OCI-LY7 (cell line): ENCODE measurements at regions not wholly inside any gene's neighbourhood (a gene's known extent, or its start where the extent isn't known, plus 50 kb on each side); places are given as distances from the start of the nearest gene placed in this dataset.

Experiments
- BruUV-seq: library from RNA; stranded (reverse); fragments of 400-500 nt; replicated peaks from 2 replicates; lab custom pipeline; 2021; lab: Mats Ljungman, UMichigan
- CTCF ChIA-PET: fragments of 300-600 bp; sonication (Branson Sonifier 250); formaldehyde crosslinking; loops from one replicate; lab custom pipeline; 2022; ENCODE audit warnings: antibody characterized with exemption; ENCODE audit not compliant: unreplicated experiment; lab: Charles Lee
- POLR2A ChIA-PET: fragments of 300-600 bp; sonication (Branson Sonifier 250); formaldehyde crosslinking; loops from one replicate; lab custom pipeline; 2022; ENCODE audit warnings: antibody characterized with exemption; lab: Charles Lee
- DNase-seq: peaks from one replicate; pipeline ENCODE4 v3.0.0-alpha.2; 2015; ENCODE audit warnings: low spot score
- H2AFZ ChIP-seq: fragments of 200-600 bp; sonication (generic), shearing (Covaris generic); 2 replicates; pipeline ENCODE4 v1.6.1; 2014; ENCODE audit warnings: mild to moderate bottlenecking, antibody characterized with exemption, low read length, moderate library complexity
- H3K27ac ChIP-seq: fragments of 200-600 bp; sonication (generic); 2 replicates; pipeline ENCODE4 v1.5.1; 2014; ENCODE audit warnings: mixed run types, low read depth, mild to moderate bottlenecking, moderate library complexity, low read length, inconsistent platforms; ENCODE audit not compliant: poor library complexity, severe bottlenecking
- H3K36me3 ChIP-seq: fragments of 200-600 bp; sonication (generic); 2 replicates; pipeline ENCODE4 v1.6.1; 2014; ENCODE audit warnings: mild to moderate bottlenecking, antibody characterized with exemption, low read length, moderate library complexity, mixed read lengths; ENCODE audit not compliant: insufficient read depth
- H3K4me1 ChIP-seq: fragments of 200-600 bp; sonication (generic); 2 replicates; pipeline ENCODE4 v1.5.1; 2014; ENCODE audit warnings: mild to moderate bottlenecking, low read length; ENCODE audit not compliant: insufficient read depth, poor library complexity, severe bottlenecking
- H3K4me2 ChIP-seq: fragments of 200-600 bp; sonication (generic); 2 replicates; pipeline ENCODE4 v1.6.1; 2014; ENCODE audit warnings: mild to moderate bottlenecking, low read length
- H3K4me3 ChIP-seq: fragments of 200-600 bp; sonication (generic); 2 replicates; pipeline ENCODE4 v1.5.1; 2014; ENCODE audit warnings: mild to moderate bottlenecking, low read depth, low read length; ENCODE audit not compliant: poor library complexity, severe bottlenecking
- H3K79me2 ChIP-seq: fragments of 200-600 bp; sonication (generic); 2 replicates; pipeline ENCODE4 v1.6.1; 2016; ENCODE audit warnings: low read depth, mild to moderate bottlenecking, low read length, moderate library complexity, mixed read lengths; ENCODE audit not compliant: insufficient read depth
- H3K9me2 ChIP-seq: fragments of 200-600 bp; sonication (generic); 2 replicates; pipeline ENCODE4 v1.6.1; 2016; ENCODE audit warnings: mild to moderate bottlenecking, low read length, mixed read lengths; ENCODE audit not compliant: insufficient read depth
- H3K9me3 ChIP-seq: fragments of 200-600 bp; sonication (generic); 2 replicates; pipeline ENCODE4 v1.6.1; 2014; ENCODE audit warnings: mild to moderate bottlenecking, mixed run types, low read length, mixed read lengths
- H4K20me1 ChIP-seq: fragments of 200-600 bp; sonication (generic); 2 replicates; pipeline ENCODE4 v1.6.1; 2014; ENCODE audit warnings: mild to moderate bottlenecking, antibody characterized with exemption, low read length, moderate library complexity, mixed read lengths; ENCODE audit not compliant: insufficient read depth
- EZH2phosphoT487 ChIP-seq: fragments of 200-600 bp; sonication (generic); IDR thresholded peaks from 2 replicates; pipeline ENCODE4 v1.6.1; 2018; ENCODE audit warnings: low read depth, borderline replicate concordance, mild to moderate bottlenecking, mixed run types, antibody characterized with exemption, low read length, moderate library complexity, mixed read lengths
- intact Hi-C: fragments of 100-400 bp; cut with micrococcal nuclease; formaldehyde crosslinking; loops from one replicate; pipeline ENCODE4 v1.10.0; 2022; ENCODE audit not compliant: unreplicated experiment
- TF ChIP-seq, protein P1 (sequence below): fragments of 200-600 bp; sonication (generic); conservative IDR thresholded peaks from 2 replicates; pipeline ENCODE4 v1.5.1; 2014; ENCODE audit warnings: mild to moderate bottlenecking, antibody characterized with exemption, low read length, moderate library complexity, mixed read lengths

DNA sequence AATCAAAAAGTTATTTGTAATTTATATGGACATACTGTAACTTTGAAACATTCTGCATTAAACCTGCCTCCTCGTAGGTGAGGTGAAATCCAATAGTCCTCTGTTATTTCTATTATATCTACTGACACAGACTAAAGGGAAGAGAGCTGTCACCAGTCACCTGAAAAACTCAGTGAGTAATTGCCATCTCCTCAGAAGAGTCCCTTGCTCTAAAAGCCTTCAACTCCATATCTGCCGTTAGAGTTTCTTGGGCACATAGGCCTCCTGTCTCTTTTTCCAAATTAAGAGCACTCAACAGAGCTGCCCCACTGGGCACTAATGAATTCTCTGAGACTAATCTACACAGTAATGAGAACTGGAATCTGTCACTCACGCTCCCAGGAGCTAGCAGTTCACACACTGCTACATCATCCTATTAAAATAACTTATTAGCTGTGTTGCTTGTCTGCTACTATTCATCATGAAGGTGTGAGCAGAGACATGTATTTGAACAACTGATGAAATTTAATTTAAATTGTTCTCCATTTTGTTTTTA lies 67.3 kb upstream of the VCAN start:
- ChIA-PET POLR2A (interaction anchor here (0.9 to 1.2 kb wide), 3 partner anchors 9 to 25 kb away, joined by 3 to 5 read pairs (median 4); no protein-coding TSS in a partner anchor), CTCF (no interaction called here)
- H3K4me2 ChIP-seq: no peak overlapping the region
- no TSS peak for BruUV-seq
- no peak overlapping the region for H2AFZ ChIP-seq
- no peak overlapping the region for H3K4me3 ChIP-seq
- no peak for DNase-seq
- TF ChIP-seq, protein P1, sequence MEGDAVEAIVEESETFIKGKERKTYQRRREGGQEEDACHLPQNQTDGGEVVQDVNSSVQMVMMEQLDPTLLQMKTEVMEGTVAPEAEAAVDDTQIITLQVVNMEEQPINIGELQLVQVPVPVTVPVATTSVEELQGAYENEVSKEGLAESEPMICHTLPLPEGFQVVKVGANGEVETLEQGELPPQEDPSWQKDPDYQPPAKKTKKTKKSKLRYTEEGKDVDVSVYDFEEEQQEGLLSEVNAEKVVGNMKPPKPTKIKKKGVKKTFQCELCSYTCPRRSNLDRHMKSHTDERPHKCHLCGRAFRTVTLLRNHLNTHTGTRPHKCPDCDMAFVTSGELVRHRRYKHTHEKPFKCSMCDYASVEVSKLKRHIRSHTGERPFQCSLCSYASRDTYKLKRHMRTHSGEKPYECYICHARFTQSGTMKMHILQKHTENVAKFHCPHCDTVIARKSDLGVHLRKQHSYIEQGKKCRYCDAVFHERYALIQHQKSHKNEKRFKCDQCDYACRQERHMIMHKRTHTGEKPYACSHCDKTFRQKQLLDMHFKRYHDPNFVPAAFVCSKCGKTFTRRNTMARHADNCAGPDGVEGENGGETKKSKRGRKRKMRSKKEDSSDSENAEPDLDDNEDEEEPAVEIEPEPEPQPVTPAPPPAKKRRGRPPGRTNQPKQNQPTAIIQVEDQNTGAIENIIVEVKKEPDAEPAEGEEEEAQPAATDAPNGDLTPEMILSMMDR: no peak
- no peak for TF ChIP-seq EZH2phosphoT487
- no peak overlapping the region for H3K27ac ChIP-seq
- H3K9me3 ChIP-seq: no peaks in the 10 kb centered on the region
- H4K20me1 ChIP-seq: no peaks in the 10 kb centered on the region
- no peaks in the 10 kb centered on the region for H3K79me2 ChIP-seq
- no peaks in the 10 kb centered on the region for H3K4me1 ChIP-seq
- H3K36me3 ChIP-seq: no peaks in the 10 kb centered on the region
- no peaks in the 10 kb centered on the region for H3K9me2 ChIP-seq
- intact Hi-C loops: no loop called here

DNA sequence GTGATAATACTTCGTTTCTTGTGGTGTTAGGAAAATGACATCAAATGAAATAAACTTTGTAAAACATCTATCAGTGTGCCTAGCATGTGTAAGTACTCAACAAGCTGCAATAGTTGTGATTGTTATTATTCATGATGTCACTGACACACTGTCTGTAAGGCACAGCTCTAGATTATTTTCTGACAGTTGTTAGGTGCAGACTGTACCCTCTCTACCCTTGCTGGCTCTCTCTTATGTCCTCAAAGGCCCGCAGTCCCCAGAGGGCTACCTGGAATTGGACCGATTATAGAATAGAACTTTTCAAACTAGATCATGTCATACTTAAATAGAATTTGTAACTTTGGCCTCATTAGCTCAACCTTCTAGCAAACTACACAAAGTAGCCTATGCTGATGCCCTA lies 65.9 kb upstream of the VCAN start:
- DNase-seq: no peak
- intact Hi-C loops: no loop called here
- H3K9me2 ChIP-seq: no peaks in the 10 kb centered on the region
- ChIA-PET POLR2A (interaction anchor here (0.6 to 1.2 kb wide), 2 partner anchors 11 to 17 kb away, joined by 3 to 5 read pairs; no protein-coding TSS in a partner anchor), CTCF (no interaction called here)
- no peak for TF ChIP-seq EZH2phosphoT487
- TF ChIP-seq, protein P1: no peak
- H3K9me3 ChIP-seq: no peaks in the 10 kb centered on the region
- H3K4me3 ChIP-seq: no peak overlapping the region
- BruUV-seq: no TSS peak
- no peak overlapping the region for H2AFZ ChIP-seq
- no peaks in the 10 kb centered on the region for H3K4me1 ChIP-seq
- no peak overlapping the region for H3K4me2 ChIP-seq
- H3K27ac ChIP-seq: no peak overlapping the region
- H3K79me2 ChIP-seq: no peaks in the 10 kb centered on the region
- H4K20me1 ChIP-seq: no peaks in the 10 kb centered on the region
- no peaks in the 10 kb centered on the region for H3K36me3 ChIP-seq

DNA sequence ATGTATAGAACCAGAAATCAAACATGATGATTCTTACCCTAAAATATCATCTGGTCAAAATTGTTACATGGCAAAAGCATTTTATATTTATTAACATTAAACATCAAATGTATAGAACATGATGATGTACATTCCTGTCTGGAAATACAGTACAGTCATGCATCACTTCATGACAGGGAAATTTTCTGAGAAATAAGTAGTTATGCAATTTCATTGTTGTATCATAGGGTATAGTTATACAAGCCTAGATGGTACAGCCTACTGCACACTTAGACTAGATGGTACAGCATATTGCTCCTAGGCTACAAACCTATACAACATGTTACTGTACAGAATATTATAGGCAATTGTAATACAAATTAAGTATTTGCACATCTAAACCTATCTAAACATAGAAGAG lies 64.6 kb upstream of the VCAN start:
- H2AFZ ChIP-seq: no peak overlapping the region
- H3K4me2 ChIP-seq: no peak overlapping the region
- no peak overlapping the region for H3K27ac ChIP-seq
- no peaks in the 10 kb centered on the region for H3K9me3 ChIP-seq
- H3K4me3 ChIP-seq: no peak overlapping the region
- no peaks in the 10 kb centered on the region for H3K9me2 ChIP-seq
- no peak for DNase-seq
- ChIA-PET CTCF (no interaction called here), POLR2A (interaction anchor here (0.6 kb wide), 1 partner anchor 36 kb away, joined by 3 read pairs; no protein-coding TSS in a partner anchor)
- no peak for TF ChIP-seq EZH2phosphoT487
- TF ChIP-seq, protein P1: no peak
- no peaks in the 10 kb centered on the region for H4K20me1 ChIP-seq
- no peaks in the 10 kb centered on the region for H3K36me3 ChIP-seq
- H3K79me2 ChIP-seq: no peaks in the 10 kb centered on the region
- intact Hi-C loops: no loop called here
- BruUV-seq: no TSS peak
- H3K4me1 ChIP-seq: no peaks in the 10 kb centered on the region
